ENCODE measurements at regions not wholly inside any gene's neighbourhood (a gene's known extent, or its start where the extent isn't known, plus 50 kb on each side); places are given as distances from the start of the nearest gene placed in this dataset.
"Not testable (repeated sequence)": the region's sequence is repeated elsewhere in the genome, so short reads cannot be mapped to it uniquely, and the experiment has no call there.

GRCh38 chr11:103699656-103700055 lies 336.8 kb upstream of the DDI1 start:
- ATAC-seq (no peak), DNase-seq (no peak)
- intact Hi-C loops (cut with micrococcal nuclease) = no loop called here

GRCh38 chr11:103700622-103701021 lies 335.8 kb upstream of the DDI1 start:
- peak; percentile 79 for ATAC-seq
- intact Hi-C loops (cut with micrococcal nuclease) = no loop called here

GRCh38 chr11:103703437-103703836 lies 333.0 kb upstream of the DDI1 start:
- intact Hi-C loops (cut with micrococcal nuclease) = no loop called here
- no peak for ATAC-seq
- DNase-seq = no peak

More at GRCh38 chr11:103700622-103701021, 335.8 kb upstream of the DDI1 start:
- DNase-seq = no peak

GRCh38 chr11:103703954-103704353 lies 332.5 kb upstream of the DDI1 start:
- no peak for ATAC-seq
- intact Hi-C loops (cut with micrococcal nuclease) = no loop called here
- DNase-seq = no peak

- intact Hi-C loops (cut with micrococcal nuclease) = no loop called here
- ATAC-seq (no peak), DNase-seq (no peak)
Measured at GRCh38 chr11:103705642-103706041, 330.8 kb upstream of the DDI1 start.

GRCh38 chr11:103709371-103709770 lies 327.1 kb upstream of the DDI1 start:
- DNase-seq (no peak), ATAC-seq (no peak)
- intact Hi-C loops (cut with micrococcal nuclease) = no loop called here

GRCh38 chr11:103714246-103714645 lies 322.2 kb upstream of the DDI1 start:
- ATAC-seq (no peak), DNase-seq (no peak)
- intact Hi-C loops (cut with micrococcal nuclease) = no loop called here

GRCh38 chr11:103716363-103716762 lies 320.1 kb upstream of the DDI1 start:
- no peak for ATAC-seq
- no peak for DNase-seq
- intact Hi-C loops (cut with micrococcal nuclease) = no loop called here

- intact Hi-C loops (cut with micrococcal nuclease) = no loop called here
- ATAC-seq = no peak
- no peak for DNase-seq
Measured at GRCh38 chr11:103727262-103727661, 309.2 kb upstream of the DDI1 start.

- no peak for DNase-seq
- intact Hi-C loops (cut with micrococcal nuclease) = no loop called here
- no peak for ATAC-seq
Measured at GRCh38 chr11:103729617-103730016, 306.8 kb upstream of the DDI1 start.

GRCh38 chr11:103730131-103730940 lies 306.1 kb upstream of the DDI1 start:
- ATAC-seq = no peak
- intact Hi-C loops (cut with micrococcal nuclease) = no loop called here
- no peak for DNase-seq

- intact Hi-C loops (cut with micrococcal nuclease) = no loop called here
- ATAC-seq (no peak), DNase-seq (no peak)
Measured at GRCh38 chr11:103731670-103732069, 304.8 kb upstream of the DDI1 start.

- intact Hi-C loops (cut with micrococcal nuclease) = no loop called here
- DNase-seq (no peak), ATAC-seq (no peak)
Measured at GRCh38 chr11:103733889-103734288, 302.6 kb upstream of the DDI1 start.

- peak; percentile 74 for ATAC-seq
- intact Hi-C loops (cut with micrococcal nuclease) = no loop called here
- DNase-seq = no peak
Measured at GRCh38 chr11:103735497-103736032, 300.9 kb upstream of the DDI1 start.

GRCh38 chr11:103736315-103737036 lies 300.0 kb upstream of the DDI1 start:
- no peak for DNase-seq

GRCh38 chr11:103737037-103737622 lies 299.3 kb upstream of the DDI1 start:
- DNase-seq = peak; percentile 60
- peak; percentile 97 for ATAC-seq
- intact Hi-C loops (cut with micrococcal nuclease) = no loop called here

More at GRCh38 chr11:103736315-103737036, 300.0 kb upstream of the DDI1 start:
- intact Hi-C loops (cut with micrococcal nuclease) = no loop called here
- no peak for ATAC-seq

GRCh38 chr11:103737747-103738146 lies 298.7 kb upstream of the DDI1 start:
- ATAC-seq (peak; percentile 74), DNase-seq (peak; percentile 51)
- intact Hi-C loops (cut with micrococcal nuclease) = no loop called here

- DNase-seq, ATAC-seq: not testable (repeated sequence)
Measured at GRCh38 chr11:103739074-103739796, 297.2 kb upstream of the DDI1 start.

GRCh38 chr11:103744496-103745153 lies 291.8 kb upstream of the DDI1 start:
- ATAC-seq (no peak), DNase-seq (no peak)
- intact Hi-C loops (cut with micrococcal nuclease) = no loop called here

More at GRCh38 chr11:103739074-103739796, 297.2 kb upstream of the DDI1 start:
- intact Hi-C loops (cut with micrococcal nuclease) = not testable (repeated sequence)
